ENCODE measurements at regions not wholly inside any gene's neighbourhood (a gene's known extent, or its start where the extent isn't known, plus 50 kb on each side); places are given as distances from the start of the nearest gene placed in this dataset.
"Not testable (repeated sequence)": the region's sequence is repeated elsewhere in the genome, so short reads cannot be mapped to it uniquely, and the experiment has no call there.

DNA sequence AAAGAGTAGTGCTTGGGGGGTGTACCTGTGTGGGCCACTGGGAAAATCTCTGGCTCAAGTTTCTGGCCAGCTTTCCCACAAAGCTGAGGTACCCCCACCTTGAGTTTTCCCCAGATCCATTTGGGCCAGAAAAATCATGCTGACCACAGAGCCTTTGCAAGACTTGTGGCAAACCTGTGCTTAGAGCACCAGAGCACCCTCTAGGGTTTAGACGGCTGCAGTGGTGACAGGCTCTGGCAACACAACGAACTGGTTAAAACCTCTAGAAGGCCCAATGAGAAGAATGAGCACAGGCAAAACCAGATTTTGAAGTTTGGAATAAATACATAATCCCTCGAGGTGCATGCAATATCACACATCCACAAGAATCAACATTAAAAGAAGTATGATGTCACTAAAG lies 290.7 kb upstream of the FOLH1 start:
- no peak for FAIRE-seq

DNA sequence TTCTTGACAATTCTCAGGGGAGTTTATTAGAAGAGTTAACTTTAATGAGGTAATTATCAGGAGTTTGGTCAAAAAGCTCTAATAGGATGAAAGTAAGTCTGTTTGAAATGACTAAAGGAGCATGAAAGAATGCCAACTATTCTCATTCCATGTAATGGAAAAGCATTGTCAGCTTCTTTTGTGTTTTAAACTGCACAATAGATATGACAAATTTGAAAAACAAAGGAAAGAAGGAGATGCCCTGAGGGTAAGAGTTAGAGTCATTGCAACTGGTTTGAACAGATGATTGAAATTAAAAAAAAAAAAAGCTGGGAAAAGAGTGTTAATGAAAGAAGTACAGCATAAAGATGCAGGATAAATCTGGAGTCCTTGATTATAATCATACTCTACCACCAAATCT lies 296.8 kb upstream of the FOLH1 start:
- no peak for FAIRE-seq

DNA sequence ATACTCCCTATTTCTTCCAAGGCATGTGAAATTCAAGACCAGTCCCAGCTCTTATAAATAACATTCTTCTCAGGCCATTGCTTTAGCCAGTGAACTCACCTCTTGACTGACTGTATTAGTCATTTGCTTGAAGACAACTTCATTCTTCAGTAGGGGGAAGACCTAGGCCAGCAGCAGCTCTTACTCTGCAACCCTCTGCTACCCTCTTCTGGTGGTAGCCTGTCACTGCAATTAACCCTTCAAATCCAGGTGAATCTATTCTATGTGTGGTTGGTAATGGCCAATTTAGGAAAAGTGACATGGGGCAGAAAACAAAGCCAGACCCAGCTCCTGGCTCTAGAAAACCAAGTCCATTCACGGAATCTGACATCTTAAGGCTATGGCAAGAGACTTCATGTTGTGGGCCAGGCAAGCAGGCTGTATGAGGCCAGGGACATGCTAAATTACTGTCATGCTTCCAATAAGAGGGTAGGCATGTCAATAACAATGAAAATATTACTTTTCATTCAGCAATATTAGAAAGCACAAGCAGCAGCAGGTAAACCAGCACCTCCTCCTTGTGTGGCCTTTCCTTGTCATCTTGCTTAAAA lies 317.9 kb upstream of the FOLH1 start:
- FAIRE-seq = peak; percentile 92

DNA sequence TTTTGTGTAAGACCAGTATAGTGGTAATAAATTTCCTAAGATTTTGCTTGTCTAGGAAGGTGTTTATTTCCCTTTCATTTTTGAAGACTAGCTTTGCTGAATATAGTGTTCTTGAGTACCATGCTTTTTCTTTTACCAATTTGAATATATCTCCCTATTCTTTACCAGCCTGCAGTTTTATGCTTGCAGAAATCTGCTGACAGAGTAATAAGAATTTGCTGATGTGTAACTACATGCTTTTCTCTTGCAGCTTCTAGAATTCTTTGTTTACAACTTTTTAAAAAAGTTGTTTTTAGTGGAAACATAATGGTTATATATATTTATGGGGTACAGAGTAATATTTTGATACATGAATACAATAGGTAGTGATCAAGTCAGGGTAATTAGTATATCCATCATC lies 324.8 kb upstream of the FOLH1 start:
- no peak for FAIRE-seq

DNA sequence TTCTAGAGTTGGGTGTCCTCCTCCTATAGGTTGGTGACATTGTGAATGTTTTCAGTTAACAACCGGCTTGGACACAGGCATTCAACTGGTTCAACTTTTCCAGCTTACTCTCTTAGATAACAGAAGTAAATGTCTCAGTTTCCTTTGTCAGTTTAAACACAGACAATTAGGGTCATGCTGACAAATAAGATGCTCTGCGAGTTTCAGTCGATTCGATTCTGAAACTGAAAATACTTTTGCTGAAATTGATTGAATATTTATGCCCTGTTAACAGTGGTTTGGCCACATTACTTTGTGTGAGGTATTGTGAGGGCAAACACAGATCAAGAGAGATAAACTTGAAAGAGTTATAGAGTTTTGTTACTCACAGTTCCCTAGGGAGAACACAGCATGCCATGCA lies 330.5 kb upstream of the FOLH1 start:
- FAIRE-seq = not testable (repeated sequence)

DNA sequence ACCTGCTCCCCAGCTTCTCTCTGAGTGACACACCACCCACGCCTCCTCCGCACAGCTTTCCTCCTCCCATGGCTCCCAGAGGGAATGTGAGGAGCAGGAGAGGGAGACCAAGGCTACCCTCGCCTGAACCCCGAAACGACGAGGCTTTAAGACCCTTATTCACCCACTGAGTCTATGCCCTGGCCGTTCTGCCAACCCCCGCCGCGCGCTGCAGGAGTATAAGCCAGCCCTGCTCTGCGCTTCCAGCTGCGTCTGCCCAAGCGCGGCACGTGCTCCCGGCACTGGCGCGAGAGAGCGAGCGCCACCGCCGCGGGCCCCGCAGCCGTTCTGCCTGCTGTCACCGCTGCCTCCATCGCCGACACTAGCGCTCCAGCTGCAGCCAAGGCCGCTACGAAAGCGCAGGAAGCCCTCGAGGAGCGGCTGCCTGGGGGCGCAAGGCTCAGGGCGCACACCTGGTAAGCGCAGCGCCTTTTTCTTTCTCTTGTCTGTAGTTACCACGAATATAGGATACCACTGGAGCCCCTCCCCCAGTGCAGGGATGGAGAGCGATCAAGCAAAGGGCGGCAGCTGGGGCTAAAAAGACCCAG lies 350.0 kb upstream of the FOLH1 start:
- not testable (repeated sequence) for FAIRE-seq

DNA sequence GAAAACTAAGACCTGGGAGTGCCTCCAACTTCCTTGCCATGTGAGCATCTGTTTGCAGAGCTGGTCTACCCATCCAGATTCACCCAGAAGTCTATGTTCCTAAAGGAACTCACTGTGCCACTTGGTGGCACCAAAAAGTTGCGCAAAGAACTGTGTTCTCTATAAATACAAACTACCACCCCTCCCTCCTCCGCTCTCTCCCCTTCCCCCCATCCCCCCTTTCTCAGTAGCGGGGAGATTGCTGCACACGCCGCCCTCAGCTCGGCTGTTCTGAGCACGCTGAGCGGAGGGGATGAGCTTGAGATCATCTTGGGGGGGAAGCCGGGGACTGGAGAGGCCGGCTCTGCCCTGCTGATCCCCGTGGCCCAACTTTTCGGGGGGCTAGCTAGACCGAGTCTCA lies 352.2 kb upstream of the FOLH1 start:
- not testable (repeated sequence) for FAIRE-seq

DNA sequence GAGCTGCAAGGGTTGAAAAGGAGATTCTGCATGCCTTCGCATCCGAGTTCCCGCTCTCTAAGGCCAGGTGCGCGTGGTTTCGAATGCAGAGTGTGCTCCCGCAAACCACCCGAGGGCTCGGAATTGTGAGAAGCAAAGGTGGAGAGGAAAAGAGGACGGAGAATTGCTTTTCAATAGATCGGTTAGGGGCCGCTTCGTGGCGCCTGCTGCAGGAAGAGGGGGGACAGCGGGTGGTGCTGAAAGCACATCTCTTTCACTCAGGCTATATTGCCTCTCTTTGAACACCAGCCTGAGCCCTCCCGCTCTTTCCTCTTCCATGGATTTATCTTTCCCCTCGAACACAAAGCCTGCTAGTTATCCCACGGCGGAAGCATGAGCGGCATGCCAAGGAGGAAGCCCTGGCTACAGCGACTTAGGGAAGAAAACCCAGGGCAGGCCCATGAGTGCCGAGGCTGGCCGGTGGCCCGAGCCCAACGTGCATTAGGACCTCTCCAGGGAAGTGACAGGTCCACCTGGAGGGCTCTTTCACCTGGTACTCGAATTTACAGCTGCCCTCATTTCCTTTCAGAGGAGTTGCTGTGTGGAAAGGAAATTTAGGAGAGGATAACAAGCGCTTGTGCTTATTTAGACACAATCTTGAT lies 353.0 kb upstream of the FOLH1 start:
- not testable (repeated sequence) for FAIRE-seq

DNA sequence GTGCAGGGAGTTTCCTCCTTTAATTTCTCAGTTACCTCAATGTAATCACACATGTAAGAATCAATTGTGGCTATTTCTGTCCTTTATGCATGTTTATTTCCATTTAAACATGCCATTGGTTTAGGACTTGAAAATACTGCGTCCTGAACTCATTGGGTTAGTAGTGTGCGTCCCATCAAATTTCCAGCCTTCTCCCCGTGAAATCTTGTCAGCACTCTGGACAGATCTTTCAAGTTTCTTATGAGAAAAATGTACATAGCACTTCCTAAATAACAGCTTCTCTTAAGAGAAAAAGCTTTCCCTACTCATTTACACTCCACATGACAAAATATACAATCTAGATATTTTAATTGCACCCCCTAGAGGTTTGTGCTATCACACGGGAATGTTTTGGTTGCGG lies 353.9 kb upstream of the FOLH1 start:
- not testable (repeated sequence) for FAIRE-seq

DNA sequence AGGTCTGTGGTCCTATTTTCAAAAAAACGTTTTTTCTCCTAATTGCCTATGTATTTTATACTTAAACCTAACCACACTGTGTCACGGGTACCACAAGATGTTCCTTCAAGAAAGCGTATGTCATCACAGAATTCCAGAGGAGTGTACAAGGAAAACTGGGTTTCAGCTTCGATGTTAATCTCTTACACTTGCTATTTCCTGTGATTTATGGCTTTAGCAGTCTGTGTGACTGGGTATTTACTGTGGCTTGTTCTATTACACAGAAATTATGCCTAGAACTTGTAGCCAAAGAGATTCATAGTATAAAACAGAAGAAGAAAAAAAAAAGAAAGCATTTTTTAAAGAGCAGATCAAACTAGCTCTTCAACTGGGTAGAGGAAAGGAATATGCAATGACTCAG lies 371.1 kb upstream of the FOLH1 start:
- FAIRE-seq = not testable (repeated sequence)

DNA sequence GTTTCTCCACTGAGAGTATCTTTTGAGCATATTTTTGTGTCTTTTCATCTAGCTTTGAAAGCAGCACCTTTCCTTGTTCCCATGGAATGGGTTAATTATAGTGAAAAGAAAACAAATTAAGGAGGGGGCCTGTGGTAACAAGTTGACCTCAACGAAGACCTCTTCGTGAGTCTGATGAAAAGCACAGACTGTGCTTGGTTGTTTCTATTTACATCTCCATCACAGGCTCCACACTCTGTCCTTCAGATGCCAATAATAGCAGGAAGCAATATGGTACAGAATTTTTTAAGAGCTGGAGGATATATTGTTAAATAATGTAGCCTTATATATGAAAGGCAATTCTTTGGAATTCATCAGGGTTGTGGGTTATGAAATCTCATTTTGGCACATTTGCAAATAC lies 366.7 kb upstream of the OR4C13 start:
- not testable (repeated sequence) for FAIRE-seq

DNA sequence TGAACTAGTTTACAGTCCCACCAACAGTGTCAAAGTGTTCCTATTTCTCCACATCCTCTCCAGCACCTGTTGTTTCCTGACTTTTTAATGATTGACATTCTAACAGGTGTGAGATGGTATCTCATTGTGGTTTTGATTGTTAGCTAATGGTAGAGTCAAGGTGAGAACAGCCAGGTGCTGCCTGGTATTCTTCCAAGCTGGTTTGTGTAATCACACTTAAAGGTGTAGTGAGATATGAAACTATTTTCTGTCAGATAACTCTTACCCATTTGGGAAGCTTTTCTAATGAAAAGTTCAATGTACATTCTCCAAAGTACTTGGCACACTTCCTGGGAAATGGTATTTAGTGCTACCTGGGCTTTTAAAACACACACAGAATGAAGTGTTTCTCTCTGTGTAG lies 343.3 kb upstream of the OR4C13 start:
- not testable (repeated sequence) for FAIRE-seq

DNA sequence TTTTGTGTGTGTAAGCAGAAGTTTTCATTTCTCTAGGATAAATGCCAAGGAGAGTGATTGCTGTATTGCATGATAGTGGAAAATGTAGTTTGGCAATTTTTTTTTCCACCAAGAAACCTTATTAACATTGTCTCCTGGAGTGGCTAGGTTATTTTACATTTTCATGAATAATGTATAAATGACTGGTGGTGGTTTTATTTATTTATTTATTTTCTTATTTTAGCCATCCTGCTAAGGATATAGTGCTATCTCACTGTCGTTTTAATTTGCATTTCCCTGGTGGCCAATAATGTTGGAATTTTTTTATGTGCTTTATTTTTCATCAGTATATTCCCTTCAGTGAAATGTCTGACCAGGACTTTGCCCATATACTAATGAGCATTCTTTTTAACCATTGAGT lies 328.3 kb upstream of the OR4C13 start:
- FAIRE-seq = not testable (repeated sequence)

DNA sequence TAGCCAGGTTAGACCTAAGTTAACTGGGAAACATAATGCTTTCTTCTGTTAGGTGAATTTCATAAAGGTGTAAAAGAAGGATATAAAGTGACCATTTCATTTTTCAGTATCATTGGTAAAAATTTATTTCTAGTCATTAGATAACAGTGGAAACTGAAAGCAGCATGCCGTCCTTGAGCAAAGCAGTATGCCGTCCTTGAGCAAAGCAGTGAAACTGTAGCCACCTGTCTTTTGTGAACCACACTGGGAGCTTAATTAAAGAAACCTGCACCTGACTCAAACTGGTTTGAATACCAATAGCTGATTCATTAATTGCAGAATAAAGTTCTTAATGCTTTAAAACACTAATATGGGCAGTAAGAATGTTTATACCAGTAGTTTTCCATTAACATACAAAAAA lies 281.5 kb upstream of the OR4C13 start:
- FAIRE-seq = not testable (repeated sequence)

DNA sequence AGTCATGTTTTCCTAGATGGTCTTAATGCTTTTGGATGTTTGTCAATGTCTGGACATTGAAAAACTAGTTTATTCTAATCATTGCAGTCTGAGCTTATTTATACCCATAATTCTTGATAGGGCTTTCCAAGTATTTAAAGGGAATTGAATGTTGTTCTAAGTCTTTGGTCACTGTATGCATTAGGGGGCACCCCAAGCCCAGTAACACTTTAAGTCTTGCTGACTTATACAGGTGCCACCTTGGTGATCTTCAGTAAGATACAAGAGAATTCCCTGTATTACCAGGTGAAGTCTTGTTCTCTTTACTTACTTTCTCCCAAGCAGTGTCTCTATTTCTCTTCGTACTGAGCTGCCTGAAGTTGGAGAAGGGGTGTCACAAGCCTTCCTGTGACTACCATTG lies 250.1 kb upstream of the OR4C13 start:
- FAIRE-seq = not testable (repeated sequence)

DNA sequence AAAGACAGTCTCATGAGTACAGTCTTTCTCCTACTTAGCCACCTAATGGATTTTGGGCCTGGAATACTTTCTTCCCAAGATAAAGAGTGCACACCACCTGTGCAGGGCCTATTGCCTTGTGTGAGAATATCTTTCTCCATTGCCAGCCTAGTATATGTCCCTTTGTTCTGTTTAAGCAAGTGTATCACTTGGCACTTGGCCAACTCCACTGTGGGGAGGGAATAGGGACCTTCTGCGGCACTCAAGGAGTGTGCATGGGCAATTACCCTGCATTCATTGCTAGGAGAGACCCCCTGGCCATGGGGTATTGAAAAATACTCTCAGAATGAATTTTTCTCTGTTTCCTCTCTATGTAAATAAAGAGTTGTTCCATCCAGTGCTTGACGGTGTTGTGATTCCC lies 201.7 kb upstream of the OR4C13 start:
- not testable (repeated sequence) for FAIRE-seq

DNA sequence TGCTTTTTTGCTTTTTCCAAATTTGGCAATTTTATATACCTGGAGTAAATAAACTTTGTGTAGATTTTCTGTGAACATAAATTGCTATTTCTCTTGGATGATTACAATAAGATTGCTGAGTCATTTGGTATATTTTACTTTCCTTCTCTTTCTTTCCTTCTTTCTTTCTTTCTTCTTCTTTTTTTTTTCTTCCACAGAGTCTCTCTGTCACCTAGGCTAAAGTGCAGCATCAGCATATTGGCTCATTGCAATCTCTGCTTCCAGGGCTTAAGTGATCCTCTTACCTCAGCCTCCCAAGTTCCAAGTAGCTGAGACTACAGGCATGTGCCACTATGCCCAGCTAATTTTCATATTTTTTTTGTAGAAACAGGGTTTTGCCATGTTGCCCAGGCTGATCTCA lies 201.2 kb upstream of the OR4C13 start:
- FAIRE-seq = not testable (repeated sequence)

DNA sequence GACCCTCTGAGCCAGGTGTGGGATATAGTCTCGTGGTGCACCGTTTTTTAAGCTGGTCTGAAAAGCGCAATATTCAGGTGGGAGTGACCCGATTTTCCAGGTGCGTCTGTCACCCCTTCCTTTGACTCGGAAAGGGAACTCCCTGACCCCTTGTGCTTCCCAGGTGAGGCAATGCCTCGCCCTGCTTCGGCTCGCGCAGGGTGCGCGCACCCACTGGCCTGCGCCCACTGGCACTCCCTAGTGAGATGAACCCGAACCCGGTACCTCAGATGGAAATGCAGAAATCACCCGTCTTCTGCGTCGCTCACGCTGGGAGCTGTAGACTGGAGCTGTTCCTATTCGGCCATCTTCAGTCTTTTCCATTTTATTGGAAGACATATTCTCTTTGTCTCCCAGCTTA lies 171.4 kb upstream of the OR4C13 start:
- FAIRE-seq = not testable (repeated sequence)

DNA sequence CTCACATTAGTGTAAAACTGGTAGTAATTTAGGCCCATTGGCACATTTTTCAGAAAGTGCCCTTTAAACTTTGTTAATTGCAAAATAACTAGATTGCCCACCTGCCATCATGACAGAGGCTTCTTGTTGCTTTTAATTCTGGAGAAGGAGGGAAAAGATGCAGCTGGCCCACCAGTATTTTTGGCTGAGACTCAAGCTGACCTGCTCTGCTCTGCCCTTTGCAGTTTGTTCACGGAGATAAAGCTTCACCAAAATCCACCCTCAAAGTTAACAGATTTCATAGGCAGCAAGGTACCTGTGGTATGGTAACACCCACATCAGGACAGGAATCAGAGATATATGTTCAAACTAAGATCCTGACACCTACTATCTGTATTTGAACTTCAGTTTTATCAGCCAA lies 170.2 kb upstream of the OR4C13 start:
- FAIRE-seq = peak; percentile 21

DNA sequence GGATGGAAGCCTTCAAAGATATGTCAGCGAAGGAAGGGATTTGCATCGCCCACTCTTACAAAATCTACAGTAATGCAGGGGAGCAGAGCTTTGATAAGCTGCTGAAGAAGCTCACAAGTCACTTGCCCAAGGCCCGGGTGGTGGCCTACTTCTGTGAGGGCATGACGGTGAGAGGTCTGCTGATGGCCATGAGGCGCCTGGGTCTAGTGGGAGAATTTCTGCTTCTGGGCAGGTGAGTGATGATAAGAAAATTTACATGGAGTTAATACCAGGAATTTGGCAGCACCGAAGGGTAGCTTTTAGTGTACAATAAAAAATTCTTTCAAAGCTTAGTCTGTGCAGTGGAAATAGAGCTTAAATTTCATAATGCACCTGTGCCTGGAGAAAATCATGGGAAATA lies 168.3 kb upstream of the OR4C13 start:
- FAIRE-seq = not testable (repeated sequence)

DNA sequence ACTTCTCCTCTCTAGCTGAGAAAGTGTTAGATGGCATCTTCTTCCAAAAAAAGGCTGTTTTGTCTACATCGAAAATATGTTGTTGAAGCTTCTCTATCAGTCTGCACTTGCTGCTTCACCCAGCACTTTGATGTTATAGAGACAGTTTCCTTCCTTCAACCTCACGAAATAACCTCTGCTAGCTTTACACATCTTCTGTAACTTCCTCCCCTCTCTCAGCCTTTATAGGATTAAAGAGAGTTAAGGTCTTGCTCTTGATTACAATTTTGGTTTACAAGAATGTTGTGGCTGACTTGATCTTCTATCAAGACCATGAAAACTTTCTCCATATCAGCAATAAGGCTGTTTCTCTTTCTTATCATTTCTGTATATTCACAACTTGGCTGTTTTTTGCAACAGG lies 162.4 kb upstream of the OR4C13 start:
- not testable (repeated sequence) for FAIRE-seq

DNA sequence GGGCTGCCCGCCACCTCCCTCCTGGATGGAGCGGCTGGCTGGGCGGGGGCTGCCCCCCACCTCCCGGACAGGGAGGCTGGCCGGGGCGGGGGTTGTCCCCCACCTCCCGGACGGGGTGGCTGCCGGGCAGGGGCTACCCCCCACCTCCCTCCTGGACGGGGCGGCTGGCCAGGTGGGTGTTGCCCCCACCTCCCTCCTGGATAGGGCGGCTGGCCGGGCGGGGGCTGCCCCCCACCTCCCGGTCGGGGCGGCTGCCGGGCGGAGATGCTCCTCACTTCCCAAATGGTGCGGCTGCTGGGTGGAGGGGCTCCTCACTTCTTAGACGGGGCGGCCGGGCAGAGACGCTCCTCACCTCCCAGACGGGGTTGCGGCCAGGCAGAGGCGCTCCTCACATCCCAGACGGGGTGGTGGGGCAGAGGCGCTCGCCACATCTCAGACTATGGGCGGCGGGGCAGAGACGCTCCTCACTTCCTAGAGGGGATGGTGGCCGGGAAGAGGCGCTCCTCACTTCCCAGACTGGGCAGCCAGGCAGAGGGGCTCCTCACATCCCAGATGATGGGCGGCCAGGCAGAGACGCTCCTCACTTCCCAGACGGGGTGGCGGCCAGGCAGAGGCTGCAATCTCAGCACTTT lies 153.9 kb upstream of the OR4C13 start:
- not testable (repeated sequence) for FAIRE-seq

DNA sequence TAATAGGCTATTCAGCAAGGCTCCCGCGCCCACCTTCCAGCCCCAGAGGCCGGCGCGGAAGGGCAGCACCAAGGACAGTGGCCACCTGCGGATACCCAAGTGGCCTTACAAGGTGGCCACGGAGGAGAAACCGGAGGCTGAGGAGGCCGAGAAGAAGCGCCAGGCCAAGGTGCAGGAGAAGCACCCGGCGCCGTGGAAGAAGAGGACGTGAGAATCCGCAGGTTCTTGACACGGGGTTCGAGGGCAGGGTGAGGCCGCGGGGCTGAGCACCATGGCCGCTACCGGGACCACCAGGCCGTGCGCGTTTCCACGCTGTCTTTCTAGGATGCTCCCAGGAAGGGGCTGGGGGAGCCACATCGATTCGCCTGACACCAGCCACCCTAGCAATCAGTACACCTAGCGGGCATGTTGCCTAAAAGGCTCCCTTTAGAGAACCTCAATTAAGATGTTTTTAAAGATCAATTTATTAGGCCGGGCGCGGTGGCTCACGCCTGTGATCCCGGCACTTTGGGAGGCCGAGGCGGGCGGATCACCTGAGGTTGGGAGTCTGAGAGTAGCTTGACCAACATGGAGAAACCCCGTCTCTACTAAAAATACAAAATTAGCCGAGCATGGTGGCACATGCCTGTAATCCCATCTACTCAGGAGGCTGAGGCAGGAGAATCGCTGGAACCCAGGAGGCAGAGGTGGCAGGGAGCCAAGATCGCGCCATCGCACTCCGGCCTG lies 134.3 kb upstream of the OR4C13 start:
- not testable (repeated sequence) for FAIRE-seq
